Heart left ventricle (tissue), 13 donors: ENCODE measurements at regions not wholly inside any gene's neighbourhood (a gene's known extent, or its start where the extent isn't known, plus 50 kb on each side); places are given as distances from the start of the nearest gene placed in this dataset.

Experiments
- CTCF ChIP-seq, 12 donors: fragments of 200-600 bp; sonication (generic) in 4 of 12; IDR thresholded peaks; one replicate each; pipeline versions ENCODE4 v1.5.0 to v1.8.0; 2018 to 2022; ENCODE audit warnings: antibody characterized with exemption in 12 of 12, mild to moderate bottlenecking in 5 of 12
- POLR2A ChIP-seq, 2 donors: fragments of 450-650 bp; IDR thresholded peaks; one replicate each; pipeline ENCODE4 v1.6.1; 2017; ENCODE audit warnings: antibody characterized with exemption in 2 of 2, mild to moderate bottlenecking in 2 of 2, moderate library complexity in 2 of 2
- donor health status: ischemic (EF 13 %, LVEDD 7.1; RV severe dilation, severe dysfunction).
- donor health status: DM: no; HTN: yes; CAD: no.
- donor health status: DM: no; HTN: no; CAD: no.
- donor health status: ischemic (EF 25% LVEDD 6.9; RV normal size, moderate dysfunction).
- donor health status: ischemic (EF 25% LVEDD 5.7; RV mildly dilated, moderate dysfunction).
- donor health status: ischemic (EF 35%, LVEDD 5.7; RV mildly dilated, moderate dysfunction).
- donor health status: nonischemic (EF 11% LVEDD 7.7; RV severe dilation, severe dysfunction).
- donor health status: DM: yes; HTN: yes; CAD: no.
- donor health status: PGD.
- donor health status: ischemic (EF 29% LVEDD 5.4; RV normal size, mild dysfunction).
- donor health status: nonischemic (EF 23%, LVEDD 6.1; RV moderate dilation, normal function).

DNA sequence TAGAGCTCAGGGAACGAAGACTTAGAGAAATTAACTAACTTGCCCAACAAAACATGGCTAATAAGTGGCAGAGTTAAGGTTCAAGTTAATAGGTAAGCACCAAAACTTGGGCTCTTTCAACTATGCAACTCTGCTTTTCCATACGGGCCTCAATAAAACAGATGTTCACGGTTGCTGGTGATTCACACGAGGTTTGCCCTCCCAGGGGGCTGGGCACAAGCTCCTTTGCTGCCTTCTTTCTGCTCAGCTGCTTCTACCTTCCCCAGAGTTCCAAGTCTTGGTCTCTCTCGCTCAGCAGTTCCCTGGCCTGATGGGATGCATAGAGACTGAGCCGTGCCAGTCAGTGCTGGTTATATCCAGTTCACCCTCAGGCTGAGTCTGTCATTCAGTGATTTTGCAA, 217.9 kb downstream of the SREK1 start:
- TF ChIP-seq CTCF (IDR thresholded peaks at IDR 0.05) (no peak), POLR2A (IDR thresholded peaks at IDR 0.05) (no peak)
